K562 (cell line): ENCODE measurements at regions not wholly inside any gene's neighbourhood (a gene's known extent, or its start where the extent isn't known, plus 50 kb on each side); places are given as distances from the start of the nearest gene placed in this dataset.

Experiments
- ATAC-seq: fragments of 200-7000 bp; cut with Tn5 transposase; 3 replicates; pipeline ENCODE4 v1.9.1; 2020; ENCODE audit warnings: moderate library complexity
- BruUV-seq: library from RNA; stranded (reverse); fragments of 400-500 nt; replicated peaks from 2 replicates; lab custom pipeline; 2021; lab: Mats Ljungman, UMichigan
- CTCF ChIA-PET: fragments of 300-600 bp; formaldehyde crosslinking; extraction: SDS; loops from one replicate; lab custom pipeline; 2021; ENCODE audit warnings: low intra/inter-chr PET ratio; lab: Yijun Ruan, JAX
- POLR2A ChIA-PET: fragments of 300-600, 350-650 bp; sonication (Branson Sonifier 250); formaldehyde crosslinking; extraction: SDS; loops from one replicate; lab custom pipeline; 2021; ENCODE audit warnings: antibody characterized with exemption, inconsistent platforms; lab: Yijun Ruan, JAX
- DNase-seq, 4 experiments: peaks; one replicate each; pipeline versions ENCODE4 v3.0.0 to v3.0.0-alpha.2; 2011 to 2018; ENCODE audit warnings: low spot score in 3 of 4, mixed read lengths in 3 of 4; ENCODE audit errors: extremely low read depth in 1 of 4
- FAIRE-seq: peaks from 2 replicates; lab custom pipeline; 2011; peaks lifted over from hg19 to GRCh38; lab: Jason Lieb, UNC
- H2AFZ ChIP-seq: 2 replicates; pipeline ENCODE4 v1.6.0; 2011; ENCODE audit warnings: low read depth, low read length, control low read depth, inconsistent platforms
- H3K27ac ChIP-seq: fragments of 200-600 bp; 3 replicates; pipeline ENCODE4 v1.8.0; 2011; ENCODE audit warnings: low read depth, mild to moderate bottlenecking, control low read depth, inconsistent platforms, low read length, moderate library complexity, mixed read lengths; ENCODE audit errors: extremely low read depth
- H3K27me3 ChIP-seq, 2 experiments: fragments of 300-600 bp in 1 of 2; 2 replicates in 1 of 2; 3 replicates in 1 of 2; pipeline versions ENCODE4 v1.6.0 to v1.8.0; 2011; ENCODE audit warnings: inconsistent platforms in 2 of 2, low read length in 2 of 2, mild to moderate bottlenecking in 1 of 2, mixed read lengths in 1 of 2, moderate library complexity in 1 of 2; ENCODE audit not compliant: control insufficient read depth in 2 of 2, insufficient read depth in 2 of 2
- H3K36me3 ChIP-seq: fragments of 300-600 bp; 3 replicates; pipeline ENCODE4 v1.8.0; 2011; ENCODE audit warnings: mild to moderate bottlenecking, low read length, inconsistent platforms; ENCODE audit not compliant: control insufficient read depth, insufficient read depth
- H3K4me1 ChIP-seq, 2 experiments: fragments of 200-600 bp in 1 of 2; replicated peaks in 1 of 2; 2 replicates in 1 of 2; 3 replicates in 1 of 2; pipeline versions ENCODE4 v1.5.1 to v1.8.0; 2011; ENCODE audit warnings: inconsistent platforms in 2 of 2, low read length in 2 of 2, mild to moderate bottlenecking in 1 of 2, mixed read lengths in 1 of 2, moderate library complexity in 1 of 2; ENCODE audit not compliant: control insufficient read depth in 2 of 2, insufficient read depth in 2 of 2
- H3K4me2 ChIP-seq: 2 replicates; pipeline ENCODE4 v1.6.1; 2011; ENCODE audit warnings: low read length, control low read depth, inconsistent platforms, mixed read lengths; ENCODE audit not compliant: insufficient read depth
- H3K4me3 ChIP-seq: fragments of 200-600 bp; sonication (generic), shearing (Covaris generic); 2 replicates; pipeline ENCODE4 v1.5.1; 2016; ENCODE audit warnings: control low read depth, inconsistent platforms
- H3K79me2 ChIP-seq: fragments of 200-600 bp; 3 replicates; pipeline ENCODE4 v1.8.0; 2011; ENCODE audit warnings: low read length, inconsistent platforms; ENCODE audit not compliant: control insufficient read depth, insufficient read depth
- H3K9ac ChIP-seq, 2 experiments: 2 replicates each; pipeline versions ENCODE4 v1.6.0 to v1.6.1; 2011; ENCODE audit warnings: low read depth in 2 of 2, low read length in 2 of 2, control low read depth in 1 of 2, inconsistent platforms in 1 of 2, mild to moderate bottlenecking in 1 of 2, mixed read lengths in 1 of 2; ENCODE audit not compliant: insufficient read depth in 1 of 2
- H3K9me1 ChIP-seq: one replicate; pipeline ENCODE4 v1.6.0; 2011; ENCODE audit warnings: inconsistent platforms, mild to moderate bottlenecking, low read length, moderate library complexity; ENCODE audit not compliant: control insufficient read depth, insufficient read depth
- H3K9me3 ChIP-seq: replicated peaks from 2 replicates; pipeline ENCODE4 v1.5.1; 2011; ENCODE audit warnings: low read depth, low read length, inconsistent platforms; ENCODE audit not compliant: control insufficient read depth, insufficient read depth
- H4K20me1 ChIP-seq: replicated peaks from 2 replicates; pipeline ENCODE4 v1.6.1; 2011; ENCODE audit warnings: low read length, inconsistent platforms, mixed read lengths; ENCODE audit not compliant: control insufficient read depth, insufficient read depth
- DEAF1 ChIP-seq: fragments of 450-650 bp; formaldehyde crosslinking; IDR thresholded peaks from 2 replicates; pipeline ENCODE4 v1.4.0; 2020; ENCODE audit warnings: mild to moderate bottlenecking, moderate library complexity
- E2F1 ChIP-seq: sonication (generic); formaldehyde crosslinking; IDR thresholded peaks from 2 replicates; pipeline ENCODE4 v1.8.1; 2023; ENCODE audit warnings: mild to moderate bottlenecking, missing genetic modification reagents, moderate library complexity
- IRF2 ChIP-seq: sonication (generic); formaldehyde crosslinking; IDR thresholded peaks from 2 replicates; pipeline ENCODE4 v1.8.1; 2022; ENCODE audit warnings: mild to moderate bottlenecking, missing genetic modification reagents
- NBN ChIP-seq: fragments of 450-650 bp; IDR thresholded peaks from 2 replicates; pipeline ENCODE4 v1.6.1; 2016; ENCODE audit warnings: low read depth, mild to moderate bottlenecking
- PHB ChIP-seq: fragments of 250-450 bp; sonication (Bioruptor Pico); IDR thresholded peaks from 2 replicates; pipeline ENCODE4 v1.5.0; 2021
- RFX5 ChIP-seq: IDR thresholded peaks from 2 replicates; pipeline ENCODE4 v1.6.1; 2011; ENCODE audit warnings: low read depth, mild to moderate bottlenecking, improper control_type of control experiment, low read length
- U2AF1 ChIP-seq: fragments of 200-400 bp; formaldehyde crosslinking; optimal IDR thresholded peaks from 2 replicates; pipeline ENCODE3; 2017; ENCODE audit warnings: mild to moderate bottlenecking, low read depth, low read length, moderate library complexity
- ZBTB43 ChIP-seq: sonication (generic); formaldehyde crosslinking; IDR thresholded peaks from 2 replicates; pipeline ENCODE4 v1.8.0; 2023; ENCODE audit warnings: mild to moderate bottlenecking, missing genetic modification reagents
- ZEB2 ChIP-seq: fragments of 450-650 bp; IDR thresholded peaks from 2 replicates; pipeline ENCODE4 v1.6.1; 2016
- ZNF12 ChIP-seq: sonication (generic); formaldehyde crosslinking; IDR thresholded peaks from 2 replicates; pipeline ENCODE4 v1.4.0; 2020; ENCODE audit warnings: mild to moderate bottlenecking, missing genetic modification reagents
- ZNF134 ChIP-seq: fragments of 250-450 bp; sonication (Bioruptor Pico); conservative IDR thresholded peaks from 2 replicates; pipeline ENCODE4 v1.4.0; 2020
- ZNF280B ChIP-seq: fragments of 250-450 bp; sonication (Bioruptor Pico); IDR thresholded peaks from 2 replicates; pipeline ENCODE4 v1.5.1; 2021; ENCODE audit warnings: mild to moderate bottlenecking
- ZNF512 ChIP-seq: IDR thresholded peaks from 2 replicates; pipeline ENCODE4 v1.6.1; 2016; ENCODE audit warnings: missing genetic modification characterization, missing compliant biosample characterization
- ZNF639 ChIP-seq, 2 experiments: fragments of 200-800 bp in 1 of 2; sonication (Bioruptor generic) in 1 of 2; sonication (generic) in 1 of 2; formaldehyde crosslinking in 1 of 2; IDR thresholded peaks in 1 of 2; conservative IDR thresholded peaks in 1 of 2; 2 replicates each; pipeline versions ENCODE4 v1.5.0 to v1.6.1; 2016 to 2020; ENCODE audit warnings: missing compliant biosample characterization in 1 of 2, missing genetic modification characterization in 1 of 2, missing genetic modification reagents in 1 of 2
- ZNF696 ChIP-seq: fragments of 250-450 bp; sonication (Bioruptor Pico); conservative IDR thresholded peaks from 2 replicates; pipeline ENCODE4 v1.4.0; 2020; ENCODE audit warnings: mild to moderate bottlenecking, moderate library complexity
- WGBS: fragments of 100-300 bp; shearing (Covaris generic); methylation state at CpG from one replicate; pipeline ENCODE4 v1.1.6; 2016; ENCODE audit warnings: low coverage, mixed read lengths; ENCODE audit not compliant: insufficient coverage; ENCODE audit errors: missing lambda C conversion rate; 5-methylcytosine and 5-hydroxymethylcytosine counted together
- in situ Hi-C: fragments of 300-500 bp; cut with MboI; formaldehyde crosslinking; loops from 4 replicates; pipeline ENCODE4 v1.15.0; 2018; ENCODE audit warnings: inconsistent platforms, mixed read lengths
- intact Hi-C: fragments of 100-400 bp; cut with micrococcal nuclease; formaldehyde crosslinking; loops from 2 replicates; pipeline ENCODE4 v1.14.2; 2022

GRCh38 chr4:185911556-185912064 is 99.6 kb upstream of the SORBS2 start:
- Histone ChIP-seq H3K79me2 (no peaks in the 10 kb centered on the region), H2AFZ (no peak overlapping the region), H3K4me3 (no peak overlapping the region), H3K36me3 (no peaks in the 10 kb centered on the region), H3K4me2 (no peak overlapping the region), H3K4me1 (no peaks in the 10 kb centered on the region), H3K27ac (no peak overlapping the region), H3K9ac (no peak overlapping the region), H3K27me3 (peaks cover 2 to 4% of the 10 kb centered on the region in 2 experiments; a peak in 3 of 5 replicates), H3K9me1 (no peaks in the 10 kb centered on the region), H3K9me3 (no peaks in the 10 kb centered on the region), H4K20me1 (no peaks in the 10 kb centered on the region)
- ATAC-seq (no peak), DNase-seq (no peak), FAIRE-seq (no peak)
- 0% methylated on average over 4 of the region's 4 CpGs for WGBS
- intact Hi-C loops (no loop called here), in situ Hi-C loops (no loop called here)
- ChIA-PET POLR2A (no interaction called here), CTCF (no interaction called here)
- BruUV-seq = no TSS peak
- TF ChIP-seq IRF2 = no peak
- no peak for TF ChIP-seq ZNF639 (CRISPR knock-in tag; conservative IDR thresholded peaks at IDR 0.05 in 1 of 2, IDR thresholded peaks at IDR 0.05 in 1 of 2)
- TF ChIP-seq DEAF1 (CRISPR knock-in tag) = no peak
- no peak for TF ChIP-seq RFX5
- no peak for TF ChIP-seq PHB
- no peak for TF ChIP-seq U2AF1
- TF ChIP-seq NBN = no peak
- no peak for TF ChIP-seq ZNF512 (tag)
- TF ChIP-seq ZEB2 = no peak
- TF ChIP-seq ZNF134 (CRISPR knock-in tag) = no peak
- no peak for TF ChIP-seq ZBTB43
- TF ChIP-seq ZNF280B (CRISPR knock-in tag) = no peak
- no peak for TF ChIP-seq ZNF696 (CRISPR knock-in tag)
- no peak for TF ChIP-seq ZNF12 (CRISPR knock-in tag)
- no peak for TF ChIP-seq E2F1 (CRISPR knock-in tag)
